Testis (tissue), 2 donors: ENCODE measurements at regions not wholly inside any gene's neighbourhood (a gene's known extent, or its start where the extent isn't known, plus 50 kb on each side); places are given as distances from the start of the nearest gene placed in this dataset.

Source experiments
- CTCF ChIP-seq, 3 experiments: fragments of 450-650 bp in 2 of 3; fragments of 200-600 bp in 1 of 3; sonication (generic) in 1 of 3; IDR thresholded peaks; one replicate each; pipeline ENCODE4 v1.5.1; 2016 to 2019; ENCODE audit warnings: antibody characterized with exemption in 3 of 3, mild to moderate bottlenecking in 2 of 3, moderate library complexity in 1 of 3
- POLR2A ChIP-seq: fragments of 450-650 bp; IDR thresholded peaks from one replicate; pipeline ENCODE4 v1.6.1; 2017; ENCODE audit warnings: antibody characterized with exemption, mild to moderate bottlenecking, moderate library complexity

DNA sequence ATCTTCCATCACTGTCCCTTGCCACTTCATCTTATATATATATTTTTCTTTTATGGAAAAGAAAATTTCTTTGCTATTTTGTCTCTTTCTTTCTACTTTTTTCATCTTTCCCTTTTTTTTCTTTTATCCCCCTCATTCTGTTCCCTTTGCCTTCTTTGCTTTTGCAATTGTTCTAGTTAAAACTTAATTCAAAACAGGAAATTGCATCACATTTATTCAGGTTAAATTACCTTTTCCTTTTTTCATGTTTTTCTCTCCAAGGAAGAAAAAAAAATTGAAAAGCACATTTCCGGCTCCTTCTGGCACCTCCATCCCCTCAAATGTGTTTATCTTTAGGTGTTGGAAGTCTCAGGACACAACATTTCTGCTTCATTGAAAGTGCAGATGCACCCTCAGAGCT is 176.9 kb downstream of the FGF1 start:
- TF ChIP-seq CTCF (IDR thresholded peaks at IDR 0.05) (no peak), POLR2A (no peak)
